ENCODE measurements at regions not wholly inside any gene's neighbourhood (a gene's known extent, or its start where the extent isn't known, plus 50 kb on each side); places are given as distances from the start of the nearest gene placed in this dataset.

DNA sequence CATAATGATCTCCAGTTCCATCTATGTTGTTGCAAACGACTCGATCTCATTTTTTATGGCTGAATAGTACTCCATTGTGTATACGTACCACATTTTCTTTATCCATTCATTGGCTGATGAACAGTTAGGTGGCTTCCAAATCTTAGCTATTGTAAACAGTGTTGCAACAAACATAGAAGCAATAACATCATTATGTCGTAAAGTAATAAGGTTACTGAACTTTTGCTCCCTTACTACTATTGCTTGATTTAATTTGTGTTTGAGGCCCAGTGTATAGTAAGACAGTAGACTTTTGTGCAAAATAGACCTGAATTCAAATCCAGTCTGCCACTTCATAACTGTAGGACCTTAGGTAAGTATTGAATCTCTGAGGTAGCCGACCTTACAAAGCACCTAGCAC is 200.1 kb upstream of the CELF2 start:
- Histone ChIP-seq H3K4me2 (ENCODE audit: low read length) (no peak overlapping the region), H3K36me3 (ENCODE audit: control insufficient read depth, insufficient read depth, low read length) (no peaks in the 10 kb centered on the region), H4K8ac (ENCODE audit: low read depth, low read length) (no peak overlapping the region), H2BK15ac (replicated peaks; ENCODE audit: low read depth) (no peak overlapping the region), H3K4me1 (ENCODE audit: control insufficient read depth, low read depth, low read length) (no peaks in the 10 kb centered on the region), H3K4me3 (ENCODE audit: low read length) (no peak overlapping the region), H2BK120ac (ENCODE audit: low read depth, low read length) (no peak overlapping the region), H3K23ac (ENCODE audit: low read length) (no peak overlapping the region), H2BK5ac (ENCODE audit: low read length) (no peak overlapping the region), H3K27ac (ENCODE audit: low read depth, low read length) (no peak overlapping the region), H3K56ac (ENCODE audit: low read length) (no peak overlapping the region), H4K5ac (ENCODE audit: low read length) (no peak overlapping the region), H3K27me3 (ENCODE audit: insufficient read depth, low read length, poor library complexity) (no peaks in the 10 kb centered on the region), H3K9ac (ENCODE audit: low read length) (no peak overlapping the region), H3K79me1 (ENCODE audit: low read length) (no peaks in the 10 kb centered on the region), H3K4ac (ENCODE audit: low read depth, low read length) (no peak overlapping the region), H2AK5ac (ENCODE audit: low read length) (no peak overlapping the region), H3K79me2 (ENCODE audit: control insufficient read depth, insufficient read depth, low read length) (no peaks in the 10 kb centered on the region), H3K18ac (ENCODE audit: low read length) (no peak overlapping the region)
- DNase-seq, result no peak
- no CpG with 5 or more reads among the region's 5 CpGs for WGBS (ENCODE audit: extremely low coverage, insufficient coverage, low lambda C conversion rate)

DNA sequence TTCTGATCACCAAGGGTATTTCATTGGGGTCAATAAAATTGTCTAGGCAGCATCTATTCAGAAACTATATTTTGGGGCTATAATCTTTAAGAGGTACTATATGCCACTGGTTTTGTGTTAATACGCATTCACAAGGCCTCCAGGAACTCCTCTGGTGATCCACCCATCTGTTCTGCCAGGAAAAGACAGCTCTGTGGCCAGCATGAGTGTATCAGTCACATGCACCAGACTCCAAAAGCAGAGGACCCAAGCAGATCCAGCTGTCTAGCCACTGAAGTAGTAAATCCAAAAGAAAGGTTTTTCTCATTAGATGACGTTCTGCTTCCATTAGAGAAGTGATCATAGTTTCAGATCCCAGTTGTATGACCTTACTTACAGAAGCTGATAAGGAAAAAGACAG is 199.6 kb upstream of the CELF2 start:
- no CpG with 5 or more reads among the region's 2 CpGs for WGBS (ENCODE audit: extremely low coverage, insufficient coverage, low lambda C conversion rate)
- no peak overlapping the region for H4K8ac ChIP-seq (ENCODE audit: low read depth, low read length)
- no peak overlapping the region for H3K4me3 ChIP-seq (ENCODE audit: low read length)
- no peak for DNase-seq
- H3K4ac ChIP-seq (ENCODE audit: low read depth, low read length), result no peak overlapping the region
- no peak overlapping the region for H3K4me2 ChIP-seq (ENCODE audit: low read length)
- no peaks in the 10 kb centered on the region for H3K27me3 ChIP-seq (ENCODE audit: insufficient read depth, low read length, poor library complexity)
- H3K18ac ChIP-seq (ENCODE audit: low read length), result no peak overlapping the region
- no peak overlapping the region for H2BK120ac ChIP-seq (ENCODE audit: low read depth, low read length)
- H3K9ac ChIP-seq (ENCODE audit: low read length), result no peak overlapping the region
- no peak overlapping the region for H2BK5ac ChIP-seq (ENCODE audit: low read length)
- no peaks in the 10 kb centered on the region for H3K4me1 ChIP-seq (ENCODE audit: control insufficient read depth, low read depth, low read length)
- H4K5ac ChIP-seq (ENCODE audit: low read length), result no peak overlapping the region
- no peak overlapping the region for H3K27ac ChIP-seq (ENCODE audit: low read depth, low read length)
- no peak overlapping the region for H3K23ac ChIP-seq (ENCODE audit: low read length)
- no peak overlapping the region for H2AK5ac ChIP-seq (ENCODE audit: low read length)
- no peaks in the 10 kb centered on the region for H3K36me3 ChIP-seq (ENCODE audit: control insufficient read depth, insufficient read depth, low read length)
- H3K79me1 ChIP-seq (ENCODE audit: low read length), result no peaks in the 10 kb centered on the region
- no peaks in the 10 kb centered on the region for H3K79me2 ChIP-seq (ENCODE audit: control insufficient read depth, insufficient read depth, low read length)
- no peak overlapping the region for H3K56ac ChIP-seq (ENCODE audit: low read length)
- no peak overlapping the region for H2BK15ac ChIP-seq (replicated peaks; ENCODE audit: low read depth)

DNA sequence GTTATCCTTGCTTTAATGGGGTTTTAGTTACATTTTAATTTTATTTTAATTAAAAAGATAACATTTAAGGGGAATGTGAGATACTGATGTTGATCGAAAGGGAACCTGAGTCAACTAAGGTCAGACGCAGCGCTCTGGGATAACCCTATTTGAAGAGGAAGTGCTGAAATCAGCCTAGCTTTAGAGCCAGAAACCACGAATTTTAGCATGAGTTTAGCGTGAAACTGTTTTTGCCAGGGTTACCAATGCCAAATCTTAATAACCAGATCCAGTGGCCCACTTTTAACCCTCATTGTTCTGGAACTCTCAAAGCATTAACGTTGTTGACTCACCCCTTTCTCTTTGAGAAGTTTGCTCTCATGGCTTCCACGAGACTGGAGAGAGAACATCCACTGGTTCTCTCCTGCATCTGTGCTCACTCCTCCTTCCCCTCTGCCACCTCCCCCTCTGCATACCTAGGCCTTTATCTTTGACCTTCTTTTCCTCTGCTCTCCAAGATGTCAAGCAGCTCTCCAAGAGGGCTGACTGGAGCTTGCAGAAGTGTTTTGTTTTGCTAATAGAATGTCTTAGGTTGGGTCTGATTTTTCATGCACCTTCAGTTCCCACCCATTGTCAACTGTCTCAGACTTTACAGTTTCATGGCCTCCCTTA is 198.3 kb upstream of the CELF2 start:
- H3K4me3 ChIP-seq (ENCODE audit: low read length), result no peak overlapping the region
- H3K27ac ChIP-seq (ENCODE audit: low read depth, low read length), result no peak overlapping the region
- H3K27me3 ChIP-seq (ENCODE audit: insufficient read depth, low read length, poor library complexity), result no peaks in the 10 kb centered on the region
- no peaks in the 10 kb centered on the region for H3K36me3 ChIP-seq (ENCODE audit: control insufficient read depth, insufficient read depth, low read length)
- no peak overlapping the region for H3K18ac ChIP-seq (ENCODE audit: low read length)
- no peak for DNase-seq
- H4K5ac ChIP-seq (ENCODE audit: low read length), result no peak overlapping the region
- no peak overlapping the region for H2BK120ac ChIP-seq (ENCODE audit: low read depth, low read length)
- H3K79me1 ChIP-seq (ENCODE audit: low read length), result no peaks in the 10 kb centered on the region
- no peaks in the 10 kb centered on the region for H3K4me1 ChIP-seq (ENCODE audit: control insufficient read depth, low read depth, low read length)
- WGBS (ENCODE audit: extremely low coverage, insufficient coverage, low lambda C conversion rate), result no CpG with 5 or more reads among the region's 7 CpGs
- no peak overlapping the region for H3K4ac ChIP-seq (ENCODE audit: low read depth, low read length)
- H3K23ac ChIP-seq (ENCODE audit: low read length), result no peak overlapping the region
- no peak overlapping the region for H2BK5ac ChIP-seq (ENCODE audit: low read length)
- H3K56ac ChIP-seq (ENCODE audit: low read length), result no peak overlapping the region
- no peak overlapping the region for H2BK15ac ChIP-seq (replicated peaks; ENCODE audit: low read depth)
- no peak overlapping the region for H3K4me2 ChIP-seq (ENCODE audit: low read length)
- H4K8ac ChIP-seq (ENCODE audit: low read depth, low read length), result no peak overlapping the region
- no peak overlapping the region for H3K9ac ChIP-seq (ENCODE audit: low read length)
- H3K79me2 ChIP-seq (ENCODE audit: control insufficient read depth, insufficient read depth, low read length), result no peaks in the 10 kb centered on the region
- no peak overlapping the region for H2AK5ac ChIP-seq (ENCODE audit: low read length)

DNA sequence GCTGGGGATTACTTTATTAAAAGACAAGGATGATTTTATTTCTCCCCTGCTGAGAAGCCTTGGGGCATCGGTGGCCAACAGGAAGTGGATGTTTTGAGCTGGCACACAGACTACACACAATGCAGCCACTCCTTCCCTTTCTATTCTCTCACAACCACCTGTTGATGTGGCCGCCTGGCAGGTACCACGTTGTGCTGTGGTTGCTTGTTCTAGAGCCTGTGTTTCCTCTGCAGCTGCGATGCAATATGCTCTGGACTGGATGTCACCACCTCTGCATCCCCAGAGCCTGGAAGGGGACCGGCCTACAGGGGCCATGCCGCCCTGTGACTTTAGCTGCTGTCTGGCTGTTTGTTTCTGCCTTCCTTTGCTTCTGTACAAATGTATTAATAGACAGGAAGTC is 195.7 kb upstream of the CELF2 start:
- H4K8ac ChIP-seq (ENCODE audit: low read depth, low read length), result no peak overlapping the region
- no peak overlapping the region for H3K27ac ChIP-seq (ENCODE audit: low read depth, low read length)
- no peaks in the 10 kb centered on the region for H3K4me1 ChIP-seq (ENCODE audit: control insufficient read depth, low read depth, low read length)
- H3K4me2 ChIP-seq (ENCODE audit: low read length), result no peak overlapping the region
- no peak overlapping the region for H2BK120ac ChIP-seq (ENCODE audit: low read depth, low read length)
- H3K56ac ChIP-seq (ENCODE audit: low read length), result no peak overlapping the region
- no peak overlapping the region for H2BK15ac ChIP-seq (replicated peaks; ENCODE audit: low read depth)
- WGBS (ENCODE audit: extremely low coverage, insufficient coverage, low lambda C conversion rate), result no CpG with 5 or more reads among the region's 6 CpGs
- H2BK5ac ChIP-seq (ENCODE audit: low read length), result no peak overlapping the region
- no peak overlapping the region for H4K5ac ChIP-seq (ENCODE audit: low read length)
- no peaks in the 10 kb centered on the region for H3K79me2 ChIP-seq (ENCODE audit: control insufficient read depth, insufficient read depth, low read length)
- no peaks in the 10 kb centered on the region for H3K79me1 ChIP-seq (ENCODE audit: low read length)
- no peak overlapping the region for H3K4ac ChIP-seq (ENCODE audit: low read depth, low read length)
- no peak overlapping the region for H3K4me3 ChIP-seq (ENCODE audit: low read length)
- no peak overlapping the region for H3K18ac ChIP-seq (ENCODE audit: low read length)
- H3K36me3 ChIP-seq (ENCODE audit: control insufficient read depth, insufficient read depth, low read length), result no peaks in the 10 kb centered on the region
- no peak for DNase-seq
- H3K9ac ChIP-seq (ENCODE audit: low read length), result no peak overlapping the region
- H2AK5ac ChIP-seq (ENCODE audit: low read length), result no peak overlapping the region
- H3K23ac ChIP-seq (ENCODE audit: low read length), result no peak overlapping the region
- H3K27me3 ChIP-seq (ENCODE audit: insufficient read depth, low read length, poor library complexity), result no peaks in the 10 kb centered on the region

DNA sequence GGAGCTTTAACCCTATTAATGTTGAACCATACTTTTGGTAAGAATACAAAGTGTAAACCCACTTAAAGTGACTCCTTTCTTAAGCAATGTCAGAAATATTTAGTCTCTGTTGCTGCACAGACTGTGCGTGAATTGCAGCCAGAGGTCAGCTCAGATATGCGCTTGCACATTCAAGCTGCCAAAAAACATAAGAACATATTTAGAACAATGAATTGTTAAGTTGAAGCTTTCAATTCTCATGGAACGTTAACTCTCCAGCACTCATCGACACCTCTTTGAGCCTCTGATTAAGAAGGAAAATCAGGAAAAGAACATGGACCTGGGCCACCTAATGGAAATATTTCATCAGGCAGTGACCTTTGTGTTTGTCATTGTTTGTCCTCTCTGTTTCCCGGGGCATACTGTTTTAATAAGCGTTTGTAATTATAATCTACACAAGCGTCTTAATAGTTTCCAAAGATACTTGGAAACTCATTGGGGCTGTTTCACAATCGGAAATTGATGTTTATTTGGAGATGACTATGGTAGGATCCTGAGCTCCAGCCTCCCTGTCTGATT is 193.0 kb upstream of the CELF2 start:
- Histone ChIP-seq H2BK5ac (ENCODE audit: low read length) (no peak overlapping the region), H4K8ac (ENCODE audit: low read depth, low read length) (no peak overlapping the region), H3K56ac (ENCODE audit: low read length) (no peak overlapping the region), H3K4me1 (ENCODE audit: control insufficient read depth, low read depth, low read length) (no peaks in the 10 kb centered on the region), H3K4me3 (ENCODE audit: low read length) (no peak overlapping the region), H3K18ac (ENCODE audit: low read length) (peak overlapping the region; percentile 39), H3K9ac (ENCODE audit: low read length) (no peak overlapping the region), H3K36me3 (ENCODE audit: control insufficient read depth, insufficient read depth, low read length) (no peaks in the 10 kb centered on the region), H3K79me2 (ENCODE audit: control insufficient read depth, insufficient read depth, low read length) (no peaks in the 10 kb centered on the region), H3K23ac (ENCODE audit: low read length) (no peak overlapping the region), H4K5ac (ENCODE audit: low read length) (no peak overlapping the region), H3K27me3 (ENCODE audit: insufficient read depth, low read length, poor library complexity) (no peaks in the 10 kb centered on the region), H3K4ac (ENCODE audit: low read depth, low read length) (no peak overlapping the region), H2BK15ac (replicated peaks; ENCODE audit: low read depth) (no peak overlapping the region), H2AK5ac (ENCODE audit: low read length) (no peak overlapping the region), H3K4me2 (ENCODE audit: low read length) (no peak overlapping the region), H2BK120ac (ENCODE audit: low read depth, low read length) (no peak overlapping the region), H3K79me1 (ENCODE audit: low read length) (no peaks in the 10 kb centered on the region), H3K27ac (ENCODE audit: low read depth, low read length) (no peak overlapping the region)
- WGBS (ENCODE audit: extremely low coverage, insufficient coverage, low lambda C conversion rate), result no CpG with 5 or more reads among the region's 8 CpGs
- no peak for DNase-seq

DNA sequence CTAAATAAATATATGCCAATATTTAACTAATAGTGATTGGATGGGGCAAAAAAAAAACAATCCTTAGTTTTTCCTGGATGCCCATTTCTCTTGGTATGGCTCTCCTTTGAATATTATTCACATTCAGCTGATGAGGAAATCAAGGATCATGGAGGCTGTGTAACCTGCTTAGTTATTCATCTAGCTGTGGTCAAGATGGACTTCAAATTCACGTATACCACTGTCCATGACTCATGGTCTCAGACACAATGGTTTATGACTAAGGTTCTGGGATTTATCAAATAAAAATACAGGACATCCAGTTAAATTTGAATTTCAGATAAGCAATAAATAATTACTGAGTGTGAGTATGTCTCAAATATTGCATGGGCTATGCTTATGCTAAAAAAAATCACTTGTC is 191.5 kb upstream of the CELF2 start:
- Histone ChIP-seq H3K79me1 (ENCODE audit: low read length) (no peaks in the 10 kb centered on the region), H4K8ac (ENCODE audit: low read depth, low read length) (no peak overlapping the region), H3K18ac (ENCODE audit: low read length) (no peak overlapping the region), H4K5ac (ENCODE audit: low read length) (no peak overlapping the region), H3K56ac (ENCODE audit: low read length) (no peak overlapping the region), H2BK5ac (ENCODE audit: low read length) (no peak overlapping the region), H3K4me1 (ENCODE audit: control insufficient read depth, low read depth, low read length) (no peaks in the 10 kb centered on the region), H3K4me3 (ENCODE audit: low read length) (no peak overlapping the region), H3K4me2 (ENCODE audit: low read length) (no peak overlapping the region), H2BK120ac (ENCODE audit: low read depth, low read length) (no peak overlapping the region), H2BK15ac (replicated peaks; ENCODE audit: low read depth) (no peak overlapping the region), H3K4ac (ENCODE audit: low read depth, low read length) (no peak overlapping the region), H3K23ac (ENCODE audit: low read length) (no peak overlapping the region), H2AK5ac (ENCODE audit: low read length) (no peak overlapping the region), H3K27me3 (ENCODE audit: insufficient read depth, low read length, poor library complexity) (no peaks in the 10 kb centered on the region), H3K27ac (ENCODE audit: low read depth, low read length) (no peak overlapping the region), H3K79me2 (ENCODE audit: control insufficient read depth, insufficient read depth, low read length) (no peaks in the 10 kb centered on the region), H3K36me3 (ENCODE audit: control insufficient read depth, insufficient read depth, low read length) (no peaks in the 10 kb centered on the region), H3K9ac (ENCODE audit: low read length) (no peak overlapping the region)
- WGBS (ENCODE audit: extremely low coverage, insufficient coverage, low lambda C conversion rate), result no CpG with 5 or more reads among the region's 1 CpG
- DNase-seq, result no peak

All from mesendoderm (in vitro differentiated cells).